HG02885 (cell line): ENCODE measurements at regions not wholly inside any gene's neighbourhood (a gene's known extent, or its start where the extent isn't known, plus 50 kb on each side); places are given as distances from the start of the nearest gene placed in this dataset.
"Not testable (repeated sequence)": the region's sequence is repeated elsewhere in the genome, so short reads cannot be mapped to it uniquely, and the experiment has no call there.

Experiments
- ATAC-seq: cut with Tn5 transposase; IDR thresholded peaks from one replicate; pipeline ENCODE4 v1.9.1; 2021; ENCODE audit warnings: mild to moderate bottlenecking; ENCODE audit not compliant: unreplicated experiment, poor library complexity

- no peak for ATAC-seq
Measured at GRCh38 chr4:155478336-155478835, 101.6 kb upstream of the MAP9 start.

- ATAC-seq, result no peak
Measured at GRCh38 chr4:155474758-155475157, 98.0 kb upstream of the MAP9 start.

GRCh38 chr4:155473420-155474095 lies 96.8 kb upstream of the MAP9 start:
- no peak for ATAC-seq

- ATAC-seq, result no peak
Measured at GRCh38 chr4:155468282-155468681, 91.5 kb upstream of the MAP9 start.

- ATAC-seq, result no peak
Measured at GRCh38 chr4:155450676-155451075, 73.9 kb upstream of the MAP9 start.

- no peak for ATAC-seq
Measured at GRCh38 chr4:155445306-155445705, 68.5 kb upstream of the MAP9 start.

- no peak for ATAC-seq
Measured at GRCh38 chr4:155444721-155445120, 68.0 kb upstream of the MAP9 start.

GRCh38 chr4:155442267-155443105 lies 65.7 kb upstream of the MAP9 start:
- peak; percentile 92 for ATAC-seq

- no peak for ATAC-seq
Measured at GRCh38 chr4:155441475-155441874, 64.7 kb upstream of the MAP9 start.

- not testable (repeated sequence) for ATAC-seq
Measured at GRCh38 chr4:155439760-155440159, 63.0 kb upstream of the MAP9 start.

- ATAC-seq, result no peak
Measured at GRCh38 chr4:155434904-155435303, 58.1 kb upstream of the MAP9 start.

GRCh38 chr4:155434366-155434765 lies 57.6 kb upstream of the MAP9 start:
- no peak for ATAC-seq

- ATAC-seq, result no peak
Measured at GRCh38 chr4:155433636-155434360, 57.0 kb upstream of the MAP9 start.

GRCh38 chr4:155430895-155431795 lies 54.4 kb upstream of the MAP9 start:
- no peak for ATAC-seq

- no peak for ATAC-seq
Measured at GRCh38 chr4:155428128-155428527, 51.4 kb upstream of the MAP9 start.

GRCh38 chr4:155426953-155427352 lies 50.2 kb upstream of the MAP9 start:
- ATAC-seq, result no peak
